OCI-LY7 (cell line): ENCODE measurements at regions not wholly inside any gene's neighbourhood (a gene's known extent, or its start where the extent isn't known, plus 50 kb on each side); places are given as distances from the start of the nearest gene placed in this dataset.

ENCODE experiments used
- BruUV-seq: library from RNA; stranded (reverse); fragments of 400-500 nt; replicated peaks from 2 replicates; lab custom pipeline; 2021; lab: Mats Ljungman, UMichigan
- CTCF ChIA-PET: fragments of 300-600 bp; sonication (Branson Sonifier 250); formaldehyde crosslinking; loops from one replicate; lab custom pipeline; 2022; ENCODE audit warnings: antibody characterized with exemption; ENCODE audit not compliant: unreplicated experiment; lab: Charles Lee
- POLR2A ChIA-PET: fragments of 300-600 bp; sonication (Branson Sonifier 250); formaldehyde crosslinking; loops from one replicate; lab custom pipeline; 2022; ENCODE audit warnings: antibody characterized with exemption; lab: Charles Lee
- DNase-seq: peaks from one replicate; pipeline ENCODE4 v3.0.0-alpha.2; 2015; ENCODE audit warnings: low spot score
- H2AFZ ChIP-seq: fragments of 200-600 bp; sonication (generic), shearing (Covaris generic); 2 replicates; pipeline ENCODE4 v1.6.1; 2014; ENCODE audit warnings: mild to moderate bottlenecking, antibody characterized with exemption, low read length, moderate library complexity
- H3K27ac ChIP-seq: fragments of 200-600 bp; sonication (generic); 2 replicates; pipeline ENCODE4 v1.5.1; 2014; ENCODE audit warnings: mixed run types, low read depth, mild to moderate bottlenecking, moderate library complexity, low read length, inconsistent platforms; ENCODE audit not compliant: poor library complexity, severe bottlenecking
- H3K36me3 ChIP-seq: fragments of 200-600 bp; sonication (generic); 2 replicates; pipeline ENCODE4 v1.6.1; 2014; ENCODE audit warnings: mild to moderate bottlenecking, antibody characterized with exemption, low read length, moderate library complexity, mixed read lengths; ENCODE audit not compliant: insufficient read depth
- H3K4me1 ChIP-seq: fragments of 200-600 bp; sonication (generic); 2 replicates; pipeline ENCODE4 v1.5.1; 2014; ENCODE audit warnings: mild to moderate bottlenecking, low read length; ENCODE audit not compliant: insufficient read depth, poor library complexity, severe bottlenecking
- H3K4me2 ChIP-seq: fragments of 200-600 bp; sonication (generic); 2 replicates; pipeline ENCODE4 v1.6.1; 2014; ENCODE audit warnings: mild to moderate bottlenecking, low read length
- H3K4me3 ChIP-seq: fragments of 200-600 bp; sonication (generic); 2 replicates; pipeline ENCODE4 v1.5.1; 2014; ENCODE audit warnings: mild to moderate bottlenecking, low read depth, low read length; ENCODE audit not compliant: poor library complexity, severe bottlenecking
- H3K79me2 ChIP-seq: fragments of 200-600 bp; sonication (generic); 2 replicates; pipeline ENCODE4 v1.6.1; 2016; ENCODE audit warnings: low read depth, mild to moderate bottlenecking, low read length, moderate library complexity, mixed read lengths; ENCODE audit not compliant: insufficient read depth
- H3K9me2 ChIP-seq: fragments of 200-600 bp; sonication (generic); 2 replicates; pipeline ENCODE4 v1.6.1; 2016; ENCODE audit warnings: mild to moderate bottlenecking, low read length, mixed read lengths; ENCODE audit not compliant: insufficient read depth
- H3K9me3 ChIP-seq: fragments of 200-600 bp; sonication (generic); 2 replicates; pipeline ENCODE4 v1.6.1; 2014; ENCODE audit warnings: mild to moderate bottlenecking, mixed run types, low read length, mixed read lengths
- H4K20me1 ChIP-seq: fragments of 200-600 bp; sonication (generic); 2 replicates; pipeline ENCODE4 v1.6.1; 2014; ENCODE audit warnings: mild to moderate bottlenecking, antibody characterized with exemption, low read length, moderate library complexity, mixed read lengths; ENCODE audit not compliant: insufficient read depth
- CTCF ChIP-seq: fragments of 200-600 bp; sonication (generic); conservative IDR thresholded peaks from 2 replicates; pipeline ENCODE4 v1.5.1; 2014; ENCODE audit warnings: mild to moderate bottlenecking, antibody characterized with exemption, low read length, moderate library complexity, mixed read lengths
- EZH2phosphoT487 ChIP-seq: fragments of 200-600 bp; sonication (generic); IDR thresholded peaks from 2 replicates; pipeline ENCODE4 v1.6.1; 2018; ENCODE audit warnings: low read depth, borderline replicate concordance, mild to moderate bottlenecking, mixed run types, antibody characterized with exemption, low read length, moderate library complexity, mixed read lengths
- intact Hi-C: fragments of 100-400 bp; cut with micrococcal nuclease; formaldehyde crosslinking; loops from one replicate; pipeline ENCODE4 v1.10.0; 2022; ENCODE audit not compliant: unreplicated experiment

GRCh38 chr1:70656361-70656760 lies 245.3 kb downstream of the CTH start:
- ChIA-PET CTCF (no interaction called here), POLR2A (no interaction called here)
- no TSS peak for BruUV-seq
- Histone ChIP-seq H3K9me2 (no peaks in the 10 kb centered on the region), H2AFZ (no peak overlapping the region), H3K36me3 (no peaks in the 10 kb centered on the region), H3K79me2 (no peaks in the 10 kb centered on the region), H3K4me3 (no peak overlapping the region), H3K4me2 (no peak overlapping the region), H3K9me3 (no peaks in the 10 kb centered on the region), H3K27ac (no peak overlapping the region), H3K4me1 (no peaks in the 10 kb centered on the region), H4K20me1 (no peaks in the 10 kb centered on the region)
- no peak for DNase-seq
- intact Hi-C loops: no loop called here
- TF ChIP-seq CTCF: no peak
- TF ChIP-seq EZH2phosphoT487: no peak

- ChIA-PET POLR2A (no interaction called here), CTCF (no interaction called here)
- H2AFZ ChIP-seq: no peak overlapping the region
- H3K79me2 ChIP-seq: no peaks in the 10 kb centered on the region
- no peaks in the 10 kb centered on the region for H3K9me2 ChIP-seq
- no peaks in the 10 kb centered on the region for H3K36me3 ChIP-seq
- no peak overlapping the region for H3K27ac ChIP-seq
- BruUV-seq: no TSS peak
- intact Hi-C loops: no loop called here
- no peak overlapping the region for H3K4me2 ChIP-seq
- no peaks in the 10 kb centered on the region for H3K9me3 ChIP-seq
- H3K4me3 ChIP-seq: no peak overlapping the region
- DNase-seq: no peak
- H4K20me1 ChIP-seq: no peaks in the 10 kb centered on the region
- TF ChIP-seq CTCF (no peak), EZH2phosphoT487 (no peak)
- H3K4me1 ChIP-seq: no peaks in the 10 kb centered on the region
Measured at GRCh38 chr1:70659891-70660290, 248.8 kb downstream of the CTH start.

GRCh38 chr1:70666381-70667140 lies 255.5 kb downstream of the CTH start:
- H3K9me2 ChIP-seq: no peaks in the 10 kb centered on the region
- H4K20me1 ChIP-seq: no peaks in the 10 kb centered on the region
- no peak for DNase-seq
- H3K4me1 ChIP-seq: no peaks in the 10 kb centered on the region
- no peak overlapping the region for H2AFZ ChIP-seq
- no peak overlapping the region for H3K4me3 ChIP-seq
- no peak overlapping the region for H3K27ac ChIP-seq
- TF ChIP-seq EZH2phosphoT487 (no peak), CTCF (no peak)
- no TSS peak for BruUV-seq
- ChIA-PET POLR2A (no interaction called here), CTCF (no interaction called here)
- intact Hi-C loops: no loop called here
- no peaks in the 10 kb centered on the region for H3K79me2 ChIP-seq
- no peaks in the 10 kb centered on the region; the same call in 1 of the 2 replicates for H3K9me3 ChIP-seq
- no peak overlapping the region for H3K4me2 ChIP-seq
- H3K36me3 ChIP-seq: no peaks in the 10 kb centered on the region
